A549 (cell line): ENCODE measurements at regions not wholly inside any gene's neighbourhood (a gene's known extent, or its start where the extent isn't known, plus 50 kb on each side); places are given as distances from the start of the nearest gene placed in this dataset.

ENCODE experiments used
- BHLHE40 ChIP-seq: IDR thresholded peaks from 2 replicates; pipeline ENCODE4 v1.6.1; 2012; ENCODE audit warnings: low read depth, low read length, inconsistent platforms
- CEBPB ChIP-seq, 2 experiments: fragments of >200 bp in 1 of 2; sonication (Bioruptor Twin) in 1 of 2; formaldehyde crosslinking in 1 of 2; IDR thresholded peaks; 2 replicates each; pipeline ENCODE4 v1.6.1; 2012 to 2016
- CTCF ChIP-seq: fragments of >200 bp; sonication (Bioruptor Twin); formaldehyde crosslinking; IDR thresholded peaks from 3 replicates; pipeline ENCODE4 v1.5.1; 2016
- EHMT2 ChIP-seq: fragments of 200-600 bp; sonication (generic); IDR thresholded peaks from 2 replicates; pipeline ENCODE4 v1.6.1; 2016; ENCODE audit warnings: antibody characterized with exemption, low read depth, mild to moderate bottlenecking, moderate library complexity
- MAFK ChIP-seq: fragments of 450-650 bp; IDR thresholded peaks from 2 replicates; pipeline ENCODE4 v1.6.1; 2014; ENCODE audit not compliant: partially characterized antibody
- MAX ChIP-seq: IDR thresholded peaks from 2 replicates; pipeline ENCODE4 v1.6.1; 2012
- MAZ ChIP-seq: fragments of 150-350 bp; IDR thresholded peaks from 2 replicates; pipeline ENCODE4 v1.6.1; 2014; ENCODE audit warnings: antibody characterized with exemption, low read depth, low read length, borderline replicate concordance
- NFE2L2 ChIP-seq: fragments of 150-350 bp; conservative IDR thresholded peaks from 2 replicates; pipeline ENCODE4 v1.6.1; 2014; ENCODE audit warnings: low read length
- PHF8 ChIP-seq: fragments of 200-600 bp; sonication (generic); IDR thresholded peaks from 2 replicates; pipeline ENCODE4 v1.6.1; 2016; ENCODE audit warnings: low read depth, mild to moderate bottlenecking, antibody characterized with exemption, moderate library complexity, borderline replicate concordance
- POLR2A ChIP-seq: IDR thresholded peaks from 2 replicates; pipeline ENCODE4 v1.6.1; 2012; ENCODE audit warnings: mild to moderate bottlenecking, low read length
- RAD21 ChIP-seq, 2 experiments: fragments of >200 bp in 1 of 2; sonication (Bioruptor Twin) in 1 of 2; formaldehyde crosslinking in 1 of 2; IDR thresholded peaks in 1 of 2; conservative IDR thresholded peaks in 1 of 2; 2 replicates in 1 of 2; 3 replicates in 1 of 2; pipeline ENCODE4 v1.6.1; 2012 to 2018; ENCODE audit warnings: inconsistent platforms in 1 of 2
- RFX5 ChIP-seq: fragments of 450-650 bp; IDR thresholded peaks from 2 replicates; pipeline ENCODE4 v1.7.1; 2014; ENCODE audit warnings: antibody characterized with exemption, mild to moderate bottlenecking, moderate library complexity
- USF2 ChIP-seq: fragments of 450-650 bp; IDR thresholded peaks from 2 replicates; pipeline ENCODE4 v1.6.1; 2014; ENCODE audit warnings: antibody characterized with exemption
- ZFP36 ChIP-seq: fragments of 450-650 bp; IDR thresholded peaks from 2 replicates; pipeline ENCODE4 v1.6.1; 2014; ENCODE audit warnings: borderline replicate concordance; ENCODE audit not compliant: partially characterized antibody

- no peak for TF ChIP-seq ZFP36
- no peak for TF ChIP-seq CTCF
- no peak for TF ChIP-seq POLR2A
- TF ChIP-seq PHF8 = no peak
- no peak for TF ChIP-seq MAZ
- TF ChIP-seq CEBPB (IDR thresholded peaks at IDR 0.05) = no peak
- TF ChIP-seq RAD21 (conservative IDR thresholded peaks at IDR 0.05 in 1 of 2, IDR thresholded peaks at IDR 0.05 in 1 of 2) = no peak
- TF ChIP-seq NFE2L2 = no peak
- no peak for TF ChIP-seq EHMT2
- TF ChIP-seq MAX = no peak
- no peak for TF ChIP-seq RFX5
- TF ChIP-seq BHLHE40 = no peak
- TF ChIP-seq USF2 = no peak
- TF ChIP-seq MAFK = no peak
Observed at GRCh38 chr20:39145921-39146320, 183.8 kb downstream of the DHX35 start.
